ENCODE measurements at regions not wholly inside any gene's neighbourhood (a gene's known extent, or its start where the extent isn't known, plus 50 kb on each side); places are given as distances from the start of the nearest gene placed in this dataset.

- no peak for TF ChIP-seq CTCF (IDR thresholded peaks at IDR 0.05)
- TF ChIP-seq POLR2A (IDR thresholded peaks at IDR 0.05) = no peak
Measured at GRCh38 chr3:102161384-102162006, 273.3 kb upstream of the ZPLD1 start.

Measured in right lobe of liver (tissue), 4 donors.